ENCODE measurements at regions not wholly inside any gene's neighbourhood (a gene's known extent, or its start where the extent isn't known, plus 50 kb on each side); places are given as distances from the start of the nearest gene placed in this dataset.

DNA sequence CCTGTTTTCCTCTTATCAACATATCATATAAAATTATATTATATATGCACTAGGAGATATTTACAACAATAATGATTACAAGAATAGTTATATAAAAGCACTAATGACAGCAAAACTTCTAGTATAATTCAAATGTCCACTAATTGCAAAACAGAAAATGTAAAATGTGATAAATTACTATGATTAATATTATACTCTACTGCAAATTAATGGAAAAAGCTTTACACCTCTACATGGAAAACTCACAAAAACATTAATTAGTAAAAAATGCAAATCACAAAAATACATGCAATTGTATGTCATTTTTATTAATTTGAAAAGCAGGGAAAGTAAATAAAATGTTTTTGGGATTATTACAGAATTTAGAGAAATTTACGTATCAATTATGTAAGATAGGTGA, 681.0 kb upstream of the PCDH20 start:
- TF ChIP-seq, protein P1, sequence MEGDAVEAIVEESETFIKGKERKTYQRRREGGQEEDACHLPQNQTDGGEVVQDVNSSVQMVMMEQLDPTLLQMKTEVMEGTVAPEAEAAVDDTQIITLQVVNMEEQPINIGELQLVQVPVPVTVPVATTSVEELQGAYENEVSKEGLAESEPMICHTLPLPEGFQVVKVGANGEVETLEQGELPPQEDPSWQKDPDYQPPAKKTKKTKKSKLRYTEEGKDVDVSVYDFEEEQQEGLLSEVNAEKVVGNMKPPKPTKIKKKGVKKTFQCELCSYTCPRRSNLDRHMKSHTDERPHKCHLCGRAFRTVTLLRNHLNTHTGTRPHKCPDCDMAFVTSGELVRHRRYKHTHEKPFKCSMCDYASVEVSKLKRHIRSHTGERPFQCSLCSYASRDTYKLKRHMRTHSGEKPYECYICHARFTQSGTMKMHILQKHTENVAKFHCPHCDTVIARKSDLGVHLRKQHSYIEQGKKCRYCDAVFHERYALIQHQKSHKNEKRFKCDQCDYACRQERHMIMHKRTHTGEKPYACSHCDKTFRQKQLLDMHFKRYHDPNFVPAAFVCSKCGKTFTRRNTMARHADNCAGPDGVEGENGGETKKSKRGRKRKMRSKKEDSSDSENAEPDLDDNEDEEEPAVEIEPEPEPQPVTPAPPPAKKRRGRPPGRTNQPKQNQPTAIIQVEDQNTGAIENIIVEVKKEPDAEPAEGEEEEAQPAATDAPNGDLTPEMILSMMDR (IDR thresholded peaks at IDR 0.05; ENCODE audit: borderline replicate concordance, insufficient read depth, low read depth, low read length) = no peak
- no peak overlapping the region for H3K4me3 ChIP-seq (ENCODE audit: low read depth, low read length)

GRCh38 chr13:62094932-62095331, 679.3 kb upstream of the PCDH20 start:
- TF ChIP-seq, protein P1 (IDR thresholded peaks at IDR 0.05; ENCODE audit: borderline replicate concordance, insufficient read depth, low read depth, low read length) = no peak
- H3K4me3 ChIP-seq (ENCODE audit: low read depth, low read length) = no peak overlapping the region

- H3K4me3 ChIP-seq (ENCODE audit: low read depth, low read length) = no peak overlapping the region
- TF ChIP-seq, protein P1 (IDR thresholded peaks at IDR 0.05; ENCODE audit: borderline replicate concordance, insufficient read depth, low read depth, low read length) = no peak
Measured at GRCh38 chr13:62093984-62094780, 678.5 kb upstream of the PCDH20 start.

DNA sequence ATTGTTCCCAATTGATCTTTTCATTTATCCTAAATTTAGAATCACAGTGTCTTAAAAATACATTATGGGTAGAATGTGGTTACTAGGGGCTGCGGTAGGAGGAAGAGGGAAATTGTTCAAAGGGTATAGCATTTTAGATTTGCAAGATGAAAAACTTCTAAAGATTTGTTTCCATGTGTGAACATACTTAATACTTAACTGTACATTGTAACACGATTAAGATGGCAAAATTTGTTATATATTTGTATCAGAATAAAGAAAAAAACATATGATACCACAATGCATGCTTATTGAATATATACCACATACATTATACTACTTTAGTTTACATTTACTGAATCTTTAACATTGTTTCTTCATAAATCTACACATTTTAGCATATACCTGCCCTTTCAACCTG, 677.3 kb upstream of the PCDH20 start:
- no peak overlapping the region for H3K4me3 ChIP-seq (ENCODE audit: low read depth, low read length)
- TF ChIP-seq, protein P1 (IDR thresholded peaks at IDR 0.05; ENCODE audit: borderline replicate concordance, insufficient read depth, low read depth, low read length) = no peak

DNA sequence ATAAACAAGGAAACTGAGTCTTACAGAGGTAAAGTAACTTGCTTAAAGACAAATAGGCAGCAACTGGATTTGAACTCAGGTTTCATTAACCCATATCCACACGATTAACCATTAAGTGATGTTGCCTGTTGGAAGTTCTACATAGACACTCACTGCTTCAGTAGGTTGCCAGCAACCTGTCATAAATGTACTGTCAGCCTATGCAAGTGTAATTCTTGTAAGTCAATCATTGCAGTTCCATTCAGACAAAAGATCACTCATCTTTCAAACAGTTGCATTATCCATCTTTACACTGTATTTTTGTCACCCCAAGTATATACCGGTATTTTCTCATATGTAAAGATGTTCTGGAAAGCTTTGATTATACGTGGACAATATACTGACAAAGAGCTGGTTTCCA, 676.9 kb upstream of the PCDH20 start:
- no peak overlapping the region for H3K4me3 ChIP-seq (ENCODE audit: low read depth, low read length)
- TF ChIP-seq, protein P1 (IDR thresholded peaks at IDR 0.05; ENCODE audit: borderline replicate concordance, insufficient read depth, low read depth, low read length) = no peak

GRCh38 chr13:62088165-62088564, 672.5 kb upstream of the PCDH20 start:
- TF ChIP-seq, protein P1 (IDR thresholded peaks at IDR 0.05; ENCODE audit: borderline replicate concordance, insufficient read depth, low read depth, low read length) = no peak
- H3K4me3 ChIP-seq (ENCODE audit: low read depth, low read length) = no peak overlapping the region

DNA sequence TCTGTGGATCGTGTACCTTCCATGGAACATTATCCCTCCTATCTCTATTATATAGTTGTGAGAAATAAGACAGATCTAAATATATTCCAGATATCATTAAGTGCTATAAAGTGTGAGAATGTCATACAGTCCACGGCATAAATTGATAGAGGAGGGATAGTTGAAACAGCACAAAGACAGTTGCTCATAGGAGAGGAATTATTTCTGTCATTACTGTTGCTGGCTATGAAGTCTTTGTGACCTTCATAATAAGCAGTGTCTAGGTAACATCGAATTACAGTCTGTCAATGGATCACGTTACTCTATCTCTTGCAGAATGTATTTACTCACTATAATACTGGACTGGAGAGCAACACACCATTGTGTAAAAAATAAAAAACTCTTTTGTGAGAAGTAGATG, 671.5 kb upstream of the PCDH20 start:
- H3K4me3 ChIP-seq (ENCODE audit: low read depth, low read length) = no peak overlapping the region

More for the DNA sequence above, 671.5 kb upstream of the PCDH20 start:
- TF ChIP-seq, protein P1 (IDR thresholded peaks at IDR 0.05; ENCODE audit: borderline replicate concordance, insufficient read depth, low read depth, low read length) = no peak
